ENCODE measurements at regions not wholly inside any gene's neighbourhood (a gene's known extent, or its start where the extent isn't known, plus 50 kb on each side); places are given as distances from the start of the nearest gene placed in this dataset.

DNA sequence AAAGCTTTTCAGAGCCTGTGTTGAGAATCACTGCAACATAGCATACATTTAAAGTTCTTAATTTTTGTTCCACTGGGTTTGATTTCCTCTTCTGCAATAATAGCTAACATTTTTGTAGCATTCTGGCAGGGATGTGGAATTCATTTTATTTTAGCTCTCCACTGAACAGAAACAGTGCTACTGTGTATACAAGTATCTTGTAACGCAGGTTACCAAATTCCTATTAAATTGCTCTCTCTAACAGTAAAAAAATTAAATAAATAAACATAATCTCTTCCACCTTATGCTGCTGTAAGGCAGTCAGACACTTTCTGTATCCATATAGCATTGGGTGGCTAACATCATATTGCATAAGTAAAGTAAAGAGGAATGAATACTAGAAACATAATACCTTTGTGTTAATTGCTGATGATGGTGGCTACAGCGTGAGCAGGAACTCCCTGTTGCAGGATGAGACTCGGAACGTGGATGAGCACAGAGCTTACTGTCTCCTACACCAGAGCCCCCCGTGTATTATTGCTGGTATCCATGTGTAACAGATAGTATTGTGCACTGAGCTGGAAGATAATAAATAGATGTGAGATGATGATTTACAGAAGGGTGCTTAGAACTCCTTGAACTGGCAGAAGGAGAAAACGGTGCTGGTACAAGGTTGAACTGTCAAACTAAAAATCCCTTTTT, 276.9 kb upstream of the SNX7 start:
- TF ChIP-seq, protein P1, sequence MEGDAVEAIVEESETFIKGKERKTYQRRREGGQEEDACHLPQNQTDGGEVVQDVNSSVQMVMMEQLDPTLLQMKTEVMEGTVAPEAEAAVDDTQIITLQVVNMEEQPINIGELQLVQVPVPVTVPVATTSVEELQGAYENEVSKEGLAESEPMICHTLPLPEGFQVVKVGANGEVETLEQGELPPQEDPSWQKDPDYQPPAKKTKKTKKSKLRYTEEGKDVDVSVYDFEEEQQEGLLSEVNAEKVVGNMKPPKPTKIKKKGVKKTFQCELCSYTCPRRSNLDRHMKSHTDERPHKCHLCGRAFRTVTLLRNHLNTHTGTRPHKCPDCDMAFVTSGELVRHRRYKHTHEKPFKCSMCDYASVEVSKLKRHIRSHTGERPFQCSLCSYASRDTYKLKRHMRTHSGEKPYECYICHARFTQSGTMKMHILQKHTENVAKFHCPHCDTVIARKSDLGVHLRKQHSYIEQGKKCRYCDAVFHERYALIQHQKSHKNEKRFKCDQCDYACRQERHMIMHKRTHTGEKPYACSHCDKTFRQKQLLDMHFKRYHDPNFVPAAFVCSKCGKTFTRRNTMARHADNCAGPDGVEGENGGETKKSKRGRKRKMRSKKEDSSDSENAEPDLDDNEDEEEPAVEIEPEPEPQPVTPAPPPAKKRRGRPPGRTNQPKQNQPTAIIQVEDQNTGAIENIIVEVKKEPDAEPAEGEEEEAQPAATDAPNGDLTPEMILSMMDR (IDR thresholded peaks at IDR 0.05): no peak
- TF ChIP-seq EP300 (IDR thresholded peaks at IDR 0.05): no peak

All from ovary (tissue), 3 donors.